ENCODE measurements at regions not wholly inside any gene's neighbourhood (a gene's known extent, or its start where the extent isn't known, plus 50 kb on each side); places are given as distances from the start of the nearest gene placed in this dataset.

- Histone ChIP-seq H3K9me3 (no peaks in the 10 kb centered on the region), H3K36me3 (replicated peaks in 1 of 2; ENCODE audit: insufficient read depth in 1 of 2, low read depth in 2 of 2) (no peaks in the 10 kb centered on the region), H3K27ac (no peak overlapping the region), H3K4me1 (no peaks in the 10 kb centered on the region), H3K27me3 (no peaks in the 10 kb centered on the region), H3K4me3 (no peak overlapping the region)
- ATAC-seq = no peak
- 74 to 82% methylated on average over 1 of the region's 1 CpG for WGBS, 2 donors
- intact Hi-C loops (cut with DNase I) = no loop called here
- DNase-seq = no peak
- TF ChIP-seq POLR2A (IDR thresholded peaks at IDR 0.05) = no peak
- TF ChIP-seq CTCF (IDR thresholded peaks at IDR 0.05) = no peak
These were observed 343.1 kb upstream of the DUSP10 start for GRCh38 chr1:222084996-222085395.

GRCh38 chr1:222084048-222084447 lies 342.2 kb upstream of the DUSP10 start:
- Histone ChIP-seq H3K9me3 (no peaks in the 10 kb centered on the region), H3K4me1 (no peaks in the 10 kb centered on the region), H3K36me3 (replicated peaks in 1 of 2; ENCODE audit: insufficient read depth in 1 of 2, low read depth in 2 of 2) (no peaks in the 10 kb centered on the region), H3K4me3 (no peak overlapping the region), H3K27me3 (no peaks in the 10 kb centered on the region), H3K27ac (no peak overlapping the region)
- TF ChIP-seq POLR2A (IDR thresholded peaks at IDR 0.05) (no peak), CTCF (IDR thresholded peaks at IDR 0.05) (no peak)
- ATAC-seq (no peak), DNase-seq (no peak)
- intact Hi-C loops (cut with DNase I) = no loop called here

DNA sequence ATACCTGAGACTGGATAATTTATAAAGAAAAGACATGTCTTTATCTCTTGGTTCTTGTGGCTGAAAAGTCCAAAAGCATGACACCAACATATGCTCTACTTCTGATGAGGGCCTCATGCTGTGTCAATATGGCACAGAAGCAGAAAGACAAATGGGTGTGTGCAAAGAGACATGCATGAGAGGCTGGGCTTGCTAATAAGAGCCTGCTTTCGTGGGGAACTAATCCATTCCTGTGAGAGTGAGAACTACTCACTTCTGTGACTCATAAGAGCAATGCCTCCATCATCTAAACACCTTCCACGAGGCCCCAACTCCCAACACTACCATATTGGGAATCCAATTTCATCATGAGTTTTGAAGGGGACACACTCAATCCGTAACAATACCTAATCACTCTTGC lies 340.0 kb upstream of the DUSP10 start:
- 65 to 77% methylated on average over 3 of the region's 3 CpGs for WGBS, 2 donors
- H3K4me3 ChIP-seq = no peak overlapping the region
- intact Hi-C loops (cut with DNase I) = no loop called here
- DNase-seq (no peak), ATAC-seq (no peak)
- H3K27ac ChIP-seq = no peak overlapping the region
- H3K36me3 ChIP-seq (replicated peaks in 1 of 2; ENCODE audit: insufficient read depth in 1 of 2, low read depth in 2 of 2) = no peaks in the 10 kb centered on the region
- H3K9me3 ChIP-seq = no peaks in the 10 kb centered on the region
- no peaks in the 10 kb centered on the region for H3K27me3 ChIP-seq
- no peaks in the 10 kb centered on the region for H3K4me1 ChIP-seq
- TF ChIP-seq POLR2A (IDR thresholded peaks at IDR 0.05) (no peak), CTCF (IDR thresholded peaks at IDR 0.05) (no peak)

DNA sequence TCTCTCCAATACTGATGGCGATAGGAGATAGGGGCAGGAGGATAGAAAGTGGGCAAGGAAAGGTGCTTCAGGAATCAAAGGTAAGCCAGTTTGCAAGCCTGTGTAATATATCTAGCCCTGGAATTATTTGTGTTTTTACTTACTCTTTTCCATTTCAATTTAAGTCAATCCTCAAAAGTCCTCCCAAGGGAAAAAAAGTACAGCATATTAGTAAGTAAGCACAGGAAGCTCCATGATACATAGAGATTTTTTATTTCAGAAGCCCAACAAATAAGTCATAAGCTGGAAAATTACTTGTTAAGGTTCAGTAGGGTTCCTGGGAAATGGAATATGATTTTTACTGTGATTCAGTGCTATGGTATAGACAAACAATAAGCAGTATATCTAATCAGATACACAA lies 337.7 kb upstream of the DUSP10 start:
- Histone ChIP-seq H3K9me3 (no peaks in the 10 kb centered on the region), H3K27me3 (no peaks in the 10 kb centered on the region), H3K36me3 (replicated peaks in 1 of 2; ENCODE audit: insufficient read depth in 1 of 2, low read depth in 2 of 2) (no peaks in the 10 kb centered on the region), H3K4me3 (no peak overlapping the region), H3K27ac (no peak overlapping the region), H3K4me1 (no peaks in the 10 kb centered on the region)
- no peak for DNase-seq
- TF ChIP-seq POLR2A (IDR thresholded peaks at IDR 0.05) (no peak), CTCF (IDR thresholded peaks at IDR 0.05) (no peak)
- 93 to 96% methylated on average over 1 of the region's 1 CpG for WGBS, 2 donors
- intact Hi-C loops (cut with DNase I) = no loop called here
- no peak for ATAC-seq

DNA sequence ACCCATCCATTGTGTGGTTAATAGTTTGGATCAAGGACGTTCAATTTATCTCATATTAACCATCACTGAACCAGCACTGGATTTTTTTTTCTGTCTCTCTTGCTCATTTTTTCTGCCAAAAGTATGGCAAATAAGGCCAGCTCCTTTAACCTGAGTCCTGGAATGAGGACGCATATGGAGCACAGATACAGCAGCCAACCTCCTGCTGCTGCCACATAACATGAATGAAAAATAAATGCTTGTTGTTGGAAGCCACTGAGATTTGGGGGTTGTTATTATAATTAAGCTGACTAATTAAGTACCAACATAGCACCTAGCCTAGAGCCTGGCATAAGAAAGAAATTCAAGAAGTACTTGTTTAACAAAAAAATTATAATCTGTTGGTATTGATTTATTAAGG lies 335.3 kb upstream of the DUSP10 start:
- no peak for ATAC-seq
- DNase-seq = no peak

More for the DNA sequence above, 335.3 kb upstream of the DUSP10 start:
- Histone ChIP-seq H3K27me3 (no peaks in the 10 kb centered on the region), H3K4me3 (no peak overlapping the region), H3K9me3 (no peaks in the 10 kb centered on the region), H3K36me3 (replicated peaks in 1 of 2; ENCODE audit: insufficient read depth in 1 of 2, low read depth in 2 of 2) (no peaks in the 10 kb centered on the region), H3K4me1 (no peaks in the 10 kb centered on the region), H3K27ac (no peak overlapping the region)
- TF ChIP-seq CTCF (IDR thresholded peaks at IDR 0.05) (no peak), POLR2A (IDR thresholded peaks at IDR 0.05) (no peak)
- intact Hi-C loops (cut with DNase I) = no loop called here
- WGBS, 2 donors = 55 to 75% methylated on average over 2 of the region's 2 CpGs
